GM23338 (cell line): ENCODE measurements at regions not wholly inside any gene's neighbourhood (a gene's known extent, or its start where the extent isn't known, plus 50 kb on each side); places are given as distances from the start of the nearest gene placed in this dataset.

Experiments used
- ATAC-seq: fragments of 200-7000 bp; cut with Tn5 transposase; 3 replicates; pipeline ENCODE4 v1.9.1; 2020
- DNase-seq: peaks from one replicate; pipeline ENCODE4 v3.0.0-alpha.2; 2015; ENCODE audit warnings: low spot score
- H2AFZ ChIP-seq: fragments of 200-600 bp; sonication (generic); 2 replicates; pipeline ENCODE4 v1.8.0; 2016; ENCODE audit warnings: antibody characterized with exemption, mild to moderate bottlenecking, moderate library complexity
- H3F3A ChIP-seq: fragments of 200-600 bp; sonication (generic); replicated peaks from 2 replicates; pipeline ENCODE4 v1.8.0; 2017; ENCODE audit warnings: antibody characterized with exemption, mixed run types, low read depth
- H3K27ac ChIP-seq: fragments of 200-600 bp; sonication (generic); 2 replicates; pipeline ENCODE4 v1.6.1; 2016; ENCODE audit warnings: low read depth
- H3K27me3 ChIP-seq: fragments of 200-600 bp; sonication (generic); 2 replicates; pipeline ENCODE4 v1.8.0; 2016; ENCODE audit warnings: mild to moderate bottlenecking, mixed run types, moderate library complexity; ENCODE audit not compliant: insufficient read depth
- H3K36me3 ChIP-seq: fragments of 200-600 bp; sonication (generic); 2 replicates; pipeline ENCODE4 v1.8.0; 2016; ENCODE audit warnings: mild to moderate bottlenecking; ENCODE audit not compliant: insufficient read depth
- H3K4me1 ChIP-seq: fragments of 200-600 bp; sonication (generic); 2 replicates; pipeline ENCODE4 v1.8.0; 2016; ENCODE audit warnings: mild to moderate bottlenecking, moderate library complexity; ENCODE audit not compliant: insufficient read depth
- H3K4me2 ChIP-seq: fragments of 200-600 bp; sonication (generic); 2 replicates; pipeline ENCODE4 v1.7.1; 2017; ENCODE audit warnings: mixed run types
- H3K4me3 ChIP-seq: fragments of 200-600 bp; sonication (generic); 2 replicates; pipeline ENCODE4 v1.6.1; 2016; ENCODE audit warnings: mixed run types
- H3K79me2 ChIP-seq: fragments of 200-600 bp; sonication (generic); replicated peaks from 2 replicates; pipeline ENCODE4 v1.8.0; 2017; ENCODE audit warnings: mild to moderate bottlenecking; ENCODE audit not compliant: insufficient read depth
- H3K9me2 ChIP-seq: fragments of 200-600 bp; sonication (generic); 2 replicates; pipeline ENCODE4 v1.8.0; 2017; ENCODE audit not compliant: insufficient read depth
- H4K20me1 ChIP-seq: fragments of 200-600 bp; sonication (generic); replicated peaks from 2 replicates; pipeline ENCODE4 v1.8.0; 2017; ENCODE audit warnings: mild to moderate bottlenecking; ENCODE audit not compliant: insufficient read depth
- H3K27ac Mint-ChIP-seq: 2 replicates; pipeline ENCODE4 v1.8.0; 2020; ENCODE audit warnings: inconsistent platforms, mild to moderate bottlenecking, moderate library complexity, mixed read lengths
- H3K27me3 Mint-ChIP-seq: 3 replicates; pipeline ENCODE4 v1.8.0; 2022; ENCODE audit warnings: low read depth, mild to moderate bottlenecking, moderate library complexity, mixed read lengths, inconsistent platforms; ENCODE audit not compliant: insufficient read depth, poor library complexity
- H3K36me3 Mint-ChIP-seq: 3 replicates; pipeline ENCODE4 v1.8.0; 2021; ENCODE audit warnings: low read depth, mild to moderate bottlenecking, inconsistent platforms, moderate library complexity, mixed read lengths
- H3K4me1 Mint-ChIP-seq: 3 replicates; pipeline ENCODE4 v1.8.0; 2020; ENCODE audit warnings: mild to moderate bottlenecking, inconsistent platforms, mixed read lengths
- H3K4me3 Mint-ChIP-seq: 3 replicates; pipeline ENCODE4 v1.8.0; 2021; ENCODE audit warnings: moderate library complexity, mild to moderate bottlenecking, inconsistent platforms, mixed read lengths
- H3K9me3 Mint-ChIP-seq: 3 replicates; pipeline ENCODE4 v1.8.0; 2020; ENCODE audit warnings: moderate library complexity, mild to moderate bottlenecking, inconsistent platforms, mixed read lengths
- EZH2 ChIP-seq: fragments of 200-600 bp; sonication (generic); IDR thresholded peaks from one replicate; pipeline ENCODE4 v1.8.0; 2017; ENCODE audit warnings: antibody characterized with exemption, mild to moderate bottlenecking, low read depth; ENCODE audit not compliant: unreplicated experiment
- EZH2phosphoT487 ChIP-seq: fragments of 200-600 bp; sonication (generic); IDR thresholded peaks from one replicate; pipeline ENCODE4 v1.8.1; 2018; ENCODE audit warnings: antibody characterized with exemption; ENCODE audit not compliant: unreplicated experiment
- JUNB ChIP-seq: IDR thresholded peaks from one replicate; pipeline ENCODE4 v1.6.1; 2016; ENCODE audit warnings: antibody characterized with exemption; ENCODE audit not compliant: unreplicated experiment
- REST ChIP-seq: IDR thresholded peaks from one replicate; pipeline ENCODE4 v1.6.1; 2018; ENCODE audit warnings: antibody characterized with exemption; ENCODE audit not compliant: unreplicated experiment
- STAT1 ChIP-seq: IDR thresholded peaks from one replicate; pipeline ENCODE4 v1.6.1; 2016; ENCODE audit warnings: antibody characterized with exemption; ENCODE audit not compliant: unreplicated experiment
- ZNF331 ChIP-seq: fragments of 250-450 bp; sonication (Bioruptor Pico); IDR thresholded peaks from 2 replicates; pipeline ENCODE4 v1.5.0; 2020; ENCODE audit warnings: low read depth, mild to moderate bottlenecking, moderate library complexity
- TF ChIP-seq, protein P1 (sequence below), 2 experiments: fragments of 200-600 bp in 1 of 2; sonication (generic) in 1 of 2; conservative IDR thresholded peaks; 2 replicates each; pipeline versions ENCODE4 v1.5.1 to v1.6.1; 2016 to 2017; ENCODE audit warnings: antibody characterized with exemption in 2 of 2, low read depth in 2 of 2, mild to moderate bottlenecking in 2 of 2, moderate library complexity in 1 of 2
- TF ChIP-seq, protein P2 (sequence below): fragments of 250-450 bp; sonication (Bioruptor Pico); IDR thresholded peaks from 2 replicates; pipeline ENCODE4 v1.5.0; 2020; ENCODE audit warnings: mild to moderate bottlenecking, moderate library complexity

- no peaks in the 10 kb centered on the region for H3K27me3 Mint-ChIP-seq
- Histone ChIP-seq H3K4me2 (no peak overlapping the region), H2AFZ (no peak overlapping the region), H3K79me2 (no peaks in the 10 kb centered on the region), H3F3A (no peaks in the 10 kb centered on the region), H3K27me3 (no peaks in the 10 kb centered on the region), H3K4me1 (no peaks in the 10 kb centered on the region), H3K4me3 (no peak overlapping the region), H4K20me1 (no peaks in the 10 kb centered on the region), H3K36me3 (no peaks in the 10 kb centered on the region), H3K9me2 (no peaks in the 10 kb centered on the region), H3K27ac (no peak overlapping the region)
- ATAC-seq (no peak), DNase-seq (no peak)
- no peak for TF ChIP-seq EZH2phosphoT487
- no peak overlapping the region for H3K4me3 Mint-ChIP-seq
- no peaks in the 10 kb centered on the region for H3K36me3 Mint-ChIP-seq
- no peaks in the 10 kb centered on the region for H3K9me3 Mint-ChIP-seq
- H3K27ac Mint-ChIP-seq, result no peak overlapping the region
- peaks cover 4% of the 10 kb centered on the region; the same call in 1 of the 3 replicates for H3K4me1 Mint-ChIP-seq
These were observed 100.0 kb upstream of the SLC44A3 start for GRCh38 chr1:94719926-94720793.

- no peaks in the 10 kb centered on the region for H3K9me3 Mint-ChIP-seq
- H3K4me2 ChIP-seq, result no peak overlapping the region
- TF ChIP-seq, protein P1, sequence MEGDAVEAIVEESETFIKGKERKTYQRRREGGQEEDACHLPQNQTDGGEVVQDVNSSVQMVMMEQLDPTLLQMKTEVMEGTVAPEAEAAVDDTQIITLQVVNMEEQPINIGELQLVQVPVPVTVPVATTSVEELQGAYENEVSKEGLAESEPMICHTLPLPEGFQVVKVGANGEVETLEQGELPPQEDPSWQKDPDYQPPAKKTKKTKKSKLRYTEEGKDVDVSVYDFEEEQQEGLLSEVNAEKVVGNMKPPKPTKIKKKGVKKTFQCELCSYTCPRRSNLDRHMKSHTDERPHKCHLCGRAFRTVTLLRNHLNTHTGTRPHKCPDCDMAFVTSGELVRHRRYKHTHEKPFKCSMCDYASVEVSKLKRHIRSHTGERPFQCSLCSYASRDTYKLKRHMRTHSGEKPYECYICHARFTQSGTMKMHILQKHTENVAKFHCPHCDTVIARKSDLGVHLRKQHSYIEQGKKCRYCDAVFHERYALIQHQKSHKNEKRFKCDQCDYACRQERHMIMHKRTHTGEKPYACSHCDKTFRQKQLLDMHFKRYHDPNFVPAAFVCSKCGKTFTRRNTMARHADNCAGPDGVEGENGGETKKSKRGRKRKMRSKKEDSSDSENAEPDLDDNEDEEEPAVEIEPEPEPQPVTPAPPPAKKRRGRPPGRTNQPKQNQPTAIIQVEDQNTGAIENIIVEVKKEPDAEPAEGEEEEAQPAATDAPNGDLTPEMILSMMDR (conservative IDR thresholded peaks at IDR 0.05; ENCODE audit: low read depth in 2 of 2), result no peak
- no peak for TF ChIP-seq EZH2phosphoT487
- TF ChIP-seq EZH2, result no peak
- TF ChIP-seq STAT1, result no peak
- TF ChIP-seq ZNF331, result no peak
- TF ChIP-seq REST, result no peak
- no peak for TF ChIP-seq JUNB
- TF ChIP-seq, protein P2, sequence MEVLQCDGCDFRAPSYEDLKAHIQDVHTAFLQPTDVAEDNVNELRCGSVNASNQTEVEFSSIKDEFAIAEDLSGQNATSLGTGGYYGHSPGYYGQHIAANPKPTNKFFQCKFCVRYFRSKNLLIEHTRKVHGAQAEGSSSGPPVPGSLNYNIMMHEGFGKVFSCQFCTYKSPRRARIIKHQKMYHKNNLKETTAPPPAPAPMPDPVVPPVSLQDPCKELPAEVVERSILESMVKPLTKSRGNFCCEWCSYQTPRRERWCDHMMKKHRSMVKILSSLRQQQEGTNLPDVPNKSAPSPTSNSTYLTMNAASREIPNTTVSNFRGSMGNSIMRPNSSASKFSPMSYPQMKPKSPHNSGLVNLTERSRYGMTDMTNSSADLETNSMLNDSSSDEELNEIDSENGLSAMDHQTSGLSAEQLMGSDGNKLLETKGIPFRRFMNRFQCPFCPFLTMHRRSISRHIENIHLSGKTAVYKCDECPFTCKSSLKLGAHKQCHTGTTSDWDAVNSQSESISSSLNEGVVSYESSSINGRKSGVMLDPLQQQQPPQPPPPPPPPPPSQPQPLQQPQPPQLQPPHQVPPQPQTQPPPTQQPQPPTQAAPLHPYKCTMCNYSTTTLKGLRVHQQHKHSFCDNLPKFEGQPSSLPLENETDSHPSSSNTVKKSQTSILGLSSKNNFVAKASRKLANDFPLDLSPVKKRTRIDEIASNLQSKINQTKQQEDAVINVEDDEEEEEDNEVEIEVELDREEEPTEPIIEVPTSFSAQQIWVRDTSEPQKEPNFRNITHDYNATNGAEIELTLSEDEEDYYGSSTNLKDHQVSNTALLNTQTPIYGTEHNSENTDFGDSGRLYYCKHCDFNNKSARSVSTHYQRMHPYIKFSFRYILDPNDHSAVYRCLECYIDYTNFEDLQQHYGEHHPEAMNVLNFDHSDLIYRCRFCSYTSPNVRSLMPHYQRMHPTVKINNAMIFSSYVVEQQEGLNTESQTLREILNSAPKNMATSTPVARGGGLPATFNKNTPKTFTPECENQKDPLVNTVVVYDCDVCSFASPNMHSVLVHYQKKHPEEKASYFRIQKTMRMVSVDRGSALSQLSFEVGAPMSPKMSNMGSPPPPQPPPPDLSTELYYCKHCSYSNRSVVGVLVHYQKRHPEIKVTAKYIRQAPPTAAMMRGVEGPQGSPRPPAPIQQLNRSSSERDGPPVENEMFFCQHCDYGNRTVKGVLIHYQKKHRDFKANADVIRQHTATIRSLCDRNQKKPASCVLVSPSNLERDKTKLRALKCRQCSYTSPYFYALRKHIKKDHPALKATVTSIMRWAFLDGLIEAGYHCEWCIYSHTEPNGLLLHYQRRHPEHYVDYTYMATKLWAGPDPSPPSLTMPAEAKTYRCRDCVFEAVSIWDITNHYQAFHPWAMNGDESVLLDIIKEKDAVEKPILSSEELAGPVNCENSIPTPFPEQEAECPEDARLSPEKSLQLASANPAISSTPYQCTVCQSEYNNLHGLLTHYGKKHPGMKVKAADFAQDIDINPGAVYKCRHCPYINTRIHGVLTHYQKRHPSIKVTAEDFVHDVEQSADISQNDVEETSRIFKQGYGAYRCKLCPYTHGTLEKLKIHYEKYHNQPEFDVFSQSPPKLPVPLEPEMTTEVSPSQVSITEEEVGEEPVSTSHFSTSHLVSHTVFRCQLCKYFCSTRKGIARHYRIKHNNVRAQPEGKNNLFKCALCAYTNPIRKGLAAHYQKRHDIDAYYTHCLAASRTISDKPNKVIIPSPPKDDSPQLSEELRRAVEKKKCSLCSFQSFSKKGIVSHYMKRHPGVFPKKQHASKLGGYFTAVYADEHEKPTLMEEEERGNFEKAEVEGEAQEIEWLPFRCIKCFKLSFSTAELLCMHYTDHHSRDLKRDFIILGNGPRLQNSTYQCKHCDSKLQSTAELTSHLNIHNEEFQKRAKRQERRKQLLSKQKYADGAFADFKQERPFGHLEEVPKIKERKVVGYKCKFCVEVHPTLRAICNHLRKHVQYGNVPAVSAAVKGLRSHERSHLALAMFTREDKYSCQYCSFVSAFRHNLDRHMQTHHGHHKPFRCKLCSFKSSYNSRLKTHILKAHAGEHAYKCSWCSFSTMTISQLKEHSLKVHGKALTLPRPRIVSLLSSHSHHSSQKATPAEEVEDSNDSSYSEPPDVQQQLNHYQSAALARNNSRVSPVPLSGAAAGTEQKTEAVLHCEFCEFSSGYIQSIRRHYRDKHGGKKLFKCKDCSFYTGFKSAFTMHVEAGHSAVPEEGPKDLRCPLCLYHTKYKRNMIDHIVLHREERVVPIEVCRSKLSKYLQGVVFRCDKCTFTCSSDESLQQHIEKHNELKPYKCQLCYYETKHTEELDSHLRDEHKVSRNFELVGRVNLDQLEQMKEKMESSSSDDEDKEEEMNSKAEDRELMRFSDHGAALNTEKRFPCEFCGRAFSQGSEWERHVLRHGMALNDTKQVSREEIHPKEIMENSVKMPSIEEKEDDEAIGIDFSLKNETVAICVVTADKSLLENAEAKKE (CRISPR knock-in tag), result no peak
- H3K27ac ChIP-seq, result no peak overlapping the region
- no peaks in the 10 kb centered on the region for H3K27me3 ChIP-seq
- peaks cover 8% of the 10 kb centered on the region for H3K27me3 Mint-ChIP-seq
- peaks cover 11% of the 10 kb centered on the region for H3K4me1 Mint-ChIP-seq
- H3K36me3 ChIP-seq, result no peaks in the 10 kb centered on the region
- H3K36me3 Mint-ChIP-seq, result no peaks in the 10 kb centered on the region; the same call in 2 of the 3 replicates
- no peak overlapping the region for H3K27ac Mint-ChIP-seq
- no peak overlapping the region for H2AFZ ChIP-seq
- DNase-seq, result no peak
- H3K4me3 Mint-ChIP-seq, result no peak overlapping the region
- H3K79me2 ChIP-seq, result no peaks in the 10 kb centered on the region
- H3K9me2 ChIP-seq, result peaks cover 6% of the 10 kb centered on the region; the same call in 1 of the 2 replicates
- H3K4me1 ChIP-seq, result peaks cover 12% of the 10 kb centered on the region
- 0 out of 2 replicates have a peak, but pooled peaks cover 5% of the 10 kb centered on the region for H3F3A ChIP-seq
- no peak for ATAC-seq
- H4K20me1 ChIP-seq, result no peaks in the 10 kb centered on the region
- H3K4me3 ChIP-seq, result no peak overlapping the region
These were observed 103.2 kb upstream of the SLC44A3 start for GRCh38 chr1:94716965-94717364.
